ENCODE measurements at regions not wholly inside any gene's neighbourhood (a gene's known extent, or its start where the extent isn't known, plus 50 kb on each side); places are given as distances from the start of the nearest gene placed in this dataset.
"Not testable (repeated sequence)": the region's sequence is repeated elsewhere in the genome, so short reads cannot be mapped to it uniquely, and the experiment has no call there.

DNA sequence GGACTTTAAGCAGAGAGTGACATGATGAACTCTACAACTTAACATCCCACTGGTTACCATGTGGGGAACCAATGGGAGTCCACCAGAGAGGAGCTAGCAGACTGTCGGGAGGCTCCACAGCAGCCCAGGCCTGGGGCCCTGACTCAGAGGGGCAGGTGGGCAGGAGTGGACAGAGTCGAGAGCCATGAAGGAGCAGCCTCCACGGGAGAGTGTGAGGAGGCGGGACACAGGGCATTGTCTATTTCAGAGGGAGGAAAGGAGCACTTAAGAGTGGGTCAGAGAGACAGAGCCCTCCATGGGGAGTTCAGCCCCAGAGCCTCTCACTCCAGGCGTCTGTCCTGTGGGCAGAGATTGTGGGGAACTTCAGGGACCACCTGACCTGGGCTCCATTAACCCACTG is 118.7 kb downstream of the CYP26B1 start:
- no peak for DNase-seq

DNA sequence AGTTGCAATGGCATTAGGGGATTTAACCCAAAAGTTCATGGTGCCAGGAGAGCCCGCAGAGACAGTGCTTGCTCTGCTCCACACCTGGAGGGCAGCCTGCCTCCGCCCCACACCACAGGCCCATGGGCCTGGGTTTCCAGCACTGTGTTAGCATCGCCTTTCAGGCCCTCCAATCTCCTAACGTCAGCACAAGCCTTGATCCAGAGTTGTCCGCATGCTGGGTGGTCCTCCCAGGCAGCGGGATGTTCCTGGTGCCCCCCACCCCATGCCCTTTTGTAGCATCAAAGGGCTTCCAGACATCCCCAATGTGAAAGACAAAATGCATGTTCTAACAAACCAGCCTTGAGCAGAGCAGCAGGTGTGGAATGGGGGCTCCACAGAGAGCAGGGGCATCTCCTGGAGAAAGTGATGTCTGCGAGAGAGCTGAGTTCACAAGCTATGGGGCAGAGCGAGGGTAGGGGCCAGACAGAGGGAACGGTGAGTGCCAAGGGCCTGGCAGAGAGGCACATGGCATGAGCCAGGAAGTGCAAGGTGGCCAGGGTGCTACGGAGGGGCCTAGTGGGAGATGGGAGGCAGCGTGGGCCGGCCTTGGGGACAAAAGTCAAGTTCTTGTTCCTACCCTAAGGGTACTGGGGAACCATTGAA is 119.2 kb downstream of the CYP26B1 start:
- no peak for DNase-seq

DNA sequence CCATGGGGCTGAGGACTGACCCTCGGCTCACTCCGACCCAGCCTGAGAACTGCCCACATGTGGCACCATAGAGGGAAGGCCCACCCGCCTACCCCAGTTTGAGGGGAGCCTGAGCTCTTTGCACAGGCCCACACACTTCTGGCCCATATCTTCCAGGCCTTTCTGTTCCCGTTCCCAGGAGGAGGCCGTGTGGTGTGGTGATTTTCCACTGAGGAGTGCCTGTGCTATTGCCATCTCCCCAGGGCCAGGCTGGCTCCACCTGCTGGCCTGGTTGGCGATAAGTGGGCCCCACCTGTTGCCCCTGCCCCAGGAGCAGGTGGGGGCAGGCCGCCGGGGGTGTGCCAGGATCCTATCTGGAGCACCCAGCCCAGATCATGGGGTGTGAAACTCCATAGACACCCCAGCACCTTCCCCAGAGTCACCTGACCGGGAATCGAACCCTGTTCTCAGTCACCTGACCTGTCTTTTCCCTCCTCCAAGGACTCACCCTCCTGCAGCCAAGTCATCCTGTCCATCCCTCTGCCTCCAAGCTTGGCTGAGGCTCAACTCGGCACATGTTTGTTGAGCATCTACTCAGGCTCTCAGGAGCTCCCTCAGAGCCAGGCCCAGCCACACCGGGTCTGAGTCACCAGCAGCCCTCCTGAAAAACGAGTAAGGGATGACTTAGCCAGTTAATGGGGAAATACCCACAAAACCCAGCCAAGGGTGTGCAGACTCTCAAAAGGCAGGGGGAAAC is 120.1 kb downstream of the CYP26B1 start:
- DNase-seq = no peak

DNA sequence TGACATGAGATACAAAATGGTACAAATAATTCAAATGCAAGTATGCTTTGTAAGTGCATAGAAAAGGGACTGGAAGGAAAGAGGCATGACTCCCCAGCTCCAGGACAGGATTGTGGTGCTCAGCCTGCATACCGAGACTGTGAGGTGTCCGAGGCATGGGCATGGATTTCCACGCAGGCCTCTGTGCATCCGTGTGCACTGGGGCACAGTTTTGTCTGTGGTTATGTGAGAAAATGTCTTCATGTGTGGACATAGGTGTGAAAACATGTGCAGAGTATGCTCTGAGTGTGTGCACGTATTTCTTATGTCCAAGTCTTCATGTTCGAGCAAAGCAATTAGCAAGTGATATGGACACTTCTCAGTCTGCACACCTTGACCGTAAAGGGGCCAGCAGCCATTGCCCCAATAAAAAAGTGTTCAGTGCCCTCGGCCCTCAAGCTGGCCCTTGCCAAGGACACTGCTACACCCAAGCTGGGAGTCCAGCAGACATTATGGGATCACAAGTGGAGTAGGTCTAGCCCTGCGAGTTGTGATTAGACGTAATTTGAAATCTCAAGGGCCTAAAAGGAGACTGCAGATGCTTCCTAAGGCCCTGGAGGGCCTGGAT is 120.7 kb downstream of the CYP26B1 start:
- no peak for DNase-seq

DNA sequence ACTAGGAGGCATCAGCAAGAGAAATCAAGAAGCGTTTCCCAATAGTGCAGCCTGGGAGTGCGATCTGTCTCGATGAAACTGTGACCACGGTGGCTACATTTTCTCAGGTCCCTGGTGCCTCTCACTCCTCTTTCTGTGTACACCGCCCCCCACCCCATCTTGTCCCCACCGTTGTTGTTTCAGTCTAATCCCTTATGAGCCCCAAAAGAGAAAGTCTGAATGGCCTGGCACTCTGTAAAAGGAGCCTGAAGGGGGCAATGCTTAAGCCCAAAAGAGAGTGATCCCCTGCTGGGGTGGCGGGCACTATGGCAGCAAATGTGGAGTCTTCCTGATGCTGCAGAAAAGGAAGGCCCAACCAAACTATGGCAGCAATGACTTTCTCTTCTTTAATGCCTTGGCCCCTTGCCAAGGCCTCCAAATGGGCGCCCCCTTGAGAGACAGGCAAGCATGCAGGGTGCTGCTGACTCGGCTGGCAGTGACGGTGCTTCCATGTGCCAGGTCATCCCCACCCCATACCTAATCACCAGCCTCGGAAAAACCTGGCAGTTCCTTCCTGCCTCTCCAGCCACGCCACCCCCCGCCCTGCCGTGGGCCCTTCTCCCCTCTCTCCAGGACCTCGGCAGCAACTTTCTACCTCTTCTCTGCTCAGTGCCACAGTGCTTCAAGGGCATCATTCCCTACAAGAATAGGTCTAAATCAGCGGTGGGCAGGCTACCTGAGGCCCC is 123.0 kb downstream of the CYP26B1 start:
- DNase-seq = no peak

DNA sequence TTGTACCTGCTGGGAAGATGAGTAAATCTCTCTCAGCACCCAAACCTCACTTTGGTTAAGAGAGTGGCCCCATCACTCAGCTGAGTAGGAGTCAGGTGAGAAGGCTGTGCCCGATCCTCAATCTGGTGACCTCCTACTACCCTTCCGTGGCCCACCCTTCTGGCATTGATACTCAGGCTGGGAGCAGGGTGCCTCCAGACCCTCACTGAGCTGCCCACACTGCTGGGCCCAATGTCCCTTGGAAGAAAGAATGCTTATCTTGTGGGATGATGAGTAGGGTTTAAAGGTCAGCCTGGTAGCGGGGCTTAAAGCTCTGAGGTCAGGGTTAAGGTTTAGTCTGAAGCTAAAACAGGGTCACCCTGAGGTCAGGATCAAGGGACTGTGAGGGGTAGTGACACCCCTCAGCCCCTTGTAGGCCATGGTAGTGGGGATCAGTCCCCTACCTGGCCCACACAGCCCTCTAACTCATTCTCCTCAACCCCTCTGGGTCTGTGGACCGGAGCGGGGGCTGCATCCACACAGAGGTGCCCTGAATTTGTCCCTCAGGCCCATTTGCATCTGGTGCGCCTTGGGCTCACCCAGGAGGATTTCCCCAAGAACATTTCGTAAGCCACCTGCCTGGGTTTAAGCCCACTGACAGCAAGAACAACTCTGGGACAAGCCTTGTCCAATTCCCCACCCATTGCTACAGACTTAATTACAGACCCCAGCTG is 123.8 kb downstream of the CYP26B1 start:
- no peak for DNase-seq

DNA sequence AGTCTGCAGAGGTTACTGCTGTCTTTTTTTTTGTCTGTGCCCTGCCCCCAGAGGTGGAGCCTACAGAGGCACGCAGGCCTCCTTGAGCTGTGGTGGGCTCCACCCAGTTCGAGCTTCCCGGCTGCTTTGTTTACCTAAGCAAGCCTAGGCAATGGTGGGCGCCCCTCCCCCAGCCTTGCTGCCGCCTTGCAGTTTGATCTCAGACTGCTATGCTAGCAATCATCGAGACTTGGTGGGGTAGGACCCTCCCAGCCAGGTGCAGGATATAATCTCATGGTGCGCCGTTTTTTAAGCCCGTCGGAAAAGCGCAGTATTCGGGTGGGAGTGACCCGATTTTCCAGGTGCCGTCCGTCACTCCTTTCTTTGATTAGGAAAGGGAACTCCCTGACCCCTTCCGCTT is 126.3 kb downstream of the CYP26B1 start:
- DNase-seq = not testable (repeated sequence)

DNA sequence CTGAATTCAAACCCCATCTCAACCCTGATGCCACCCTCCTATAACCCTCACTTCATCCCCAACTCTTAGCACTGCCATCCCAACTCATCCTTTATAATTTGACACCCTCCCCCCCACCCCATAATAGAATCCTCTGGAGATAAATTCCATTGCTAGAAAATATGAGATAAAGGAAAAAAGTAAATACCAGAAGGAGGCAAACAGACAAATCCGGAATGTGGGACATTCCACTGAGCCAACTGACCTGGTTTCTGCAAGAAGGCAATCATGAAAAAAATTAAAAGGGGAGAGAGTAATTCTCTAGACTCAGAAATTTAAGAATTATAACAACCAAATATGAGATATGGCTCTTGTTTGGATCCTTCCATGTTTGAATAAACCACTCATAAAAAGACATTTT is 132.4 kb downstream of the CYP26B1 start:
- no peak for DNase-seq

DNA sequence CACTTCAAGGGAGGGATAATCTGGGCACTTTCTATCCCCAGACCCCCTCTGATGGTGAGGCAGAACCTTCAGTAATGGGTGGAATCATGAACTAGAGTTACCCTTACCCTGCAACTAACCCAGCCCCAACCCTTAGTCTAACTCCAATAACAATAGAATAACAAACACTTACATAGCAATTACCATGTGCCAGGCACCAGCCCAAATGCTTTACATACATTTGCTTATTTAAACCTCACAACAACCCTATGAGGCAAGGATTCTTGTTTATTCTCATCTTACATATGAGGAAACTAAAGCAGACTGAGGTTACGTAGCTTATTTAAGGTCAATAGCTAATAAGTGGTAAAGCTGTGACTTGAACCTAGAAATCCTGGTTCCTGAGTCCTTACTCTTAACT is 132.8 kb downstream of the CYP26B1 start:
- no peak for DNase-seq

DNA sequence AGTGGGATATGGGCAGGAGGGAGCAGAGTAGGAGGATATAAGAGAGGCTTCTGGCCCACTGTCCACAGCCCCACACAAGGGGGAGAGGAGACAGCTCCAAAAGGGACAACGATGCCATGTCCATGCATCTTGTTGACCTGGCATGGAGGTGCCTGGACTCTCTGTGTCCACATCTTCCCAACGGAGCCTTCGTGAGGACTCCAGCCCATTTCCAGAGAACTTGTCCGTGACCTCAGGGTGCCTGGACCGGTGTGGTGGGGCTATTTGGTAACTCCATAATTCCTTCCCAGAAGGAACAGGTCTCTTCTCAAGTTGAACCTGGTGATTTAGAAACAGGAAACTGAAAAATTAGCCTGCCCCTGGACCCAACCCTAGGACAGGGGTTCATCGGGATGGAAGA is 133.9 kb downstream of the CYP26B1 start:
- no peak for DNase-seq

DNA sequence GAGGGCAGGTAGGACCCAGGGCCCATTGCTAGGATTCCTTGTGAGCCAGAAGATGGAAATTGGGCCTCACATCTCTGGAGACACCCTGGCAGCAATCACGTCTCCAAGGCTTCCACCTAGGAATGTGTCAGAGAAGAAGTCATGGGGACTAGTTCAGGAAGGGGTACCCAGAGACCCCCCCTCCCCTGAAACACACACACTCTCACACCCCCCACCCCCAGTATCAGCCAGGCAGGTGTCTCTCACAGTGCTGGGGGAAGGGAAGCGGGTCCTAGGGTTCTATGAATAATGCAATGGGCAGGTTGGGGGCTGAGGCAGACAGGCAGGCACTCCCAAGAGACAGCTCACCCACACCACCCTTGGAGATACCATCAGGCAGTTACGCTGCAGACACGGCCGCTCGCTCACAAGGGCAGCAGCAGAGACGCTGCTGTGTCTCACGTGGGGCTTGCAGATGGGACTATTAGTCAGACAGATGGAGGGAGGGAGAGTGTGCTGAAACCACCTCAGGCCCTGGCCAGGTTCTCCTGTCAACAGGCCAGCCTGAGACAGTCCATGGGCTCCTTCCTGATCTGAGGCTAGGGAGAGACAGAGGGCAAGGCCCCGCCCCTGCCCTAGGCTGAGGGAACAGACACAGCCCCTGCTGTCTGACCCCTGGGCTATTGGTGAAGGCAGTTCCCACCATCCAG is 134.6 kb downstream of the CYP26B1 start:
- no peak for DNase-seq

DNA sequence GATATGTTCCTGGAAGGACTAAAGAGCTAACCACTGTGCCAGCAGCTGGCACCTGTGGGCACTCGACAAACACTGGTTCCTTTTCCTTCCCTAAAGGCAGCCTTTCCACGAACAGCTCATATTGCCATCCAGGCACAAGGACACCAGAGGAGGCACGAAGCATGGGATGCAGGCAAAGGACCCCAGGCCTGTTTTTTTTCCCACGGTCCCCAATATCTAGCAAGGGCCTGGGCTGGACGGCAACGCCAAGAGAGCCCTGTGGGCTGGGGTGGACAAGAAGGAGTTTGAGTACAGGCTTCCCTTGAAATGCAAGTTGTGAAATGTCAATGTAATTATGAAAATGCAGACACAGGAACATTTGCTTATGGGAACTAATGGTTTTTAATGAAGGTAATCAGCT is 135.9 kb downstream of the CYP26B1 start:
- DNase-seq = no peak

DNA sequence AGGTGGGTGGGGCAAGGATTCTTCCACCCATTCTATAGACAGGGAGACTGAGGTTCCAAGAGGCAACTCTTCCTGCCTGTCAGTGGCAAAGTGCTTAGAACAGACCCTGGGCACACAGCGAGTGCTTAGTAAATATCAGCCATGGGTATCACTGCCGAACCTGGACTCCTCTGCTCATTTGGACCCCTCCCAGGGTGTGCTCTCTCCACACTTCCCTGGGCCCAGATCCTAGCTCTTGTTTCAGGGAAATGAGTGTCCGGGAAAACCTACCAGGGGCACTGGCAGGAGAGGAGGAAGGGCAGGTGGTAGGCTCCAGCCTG is 136.3 kb downstream of the CYP26B1 start:
- DNase-seq = no peak

DNA sequence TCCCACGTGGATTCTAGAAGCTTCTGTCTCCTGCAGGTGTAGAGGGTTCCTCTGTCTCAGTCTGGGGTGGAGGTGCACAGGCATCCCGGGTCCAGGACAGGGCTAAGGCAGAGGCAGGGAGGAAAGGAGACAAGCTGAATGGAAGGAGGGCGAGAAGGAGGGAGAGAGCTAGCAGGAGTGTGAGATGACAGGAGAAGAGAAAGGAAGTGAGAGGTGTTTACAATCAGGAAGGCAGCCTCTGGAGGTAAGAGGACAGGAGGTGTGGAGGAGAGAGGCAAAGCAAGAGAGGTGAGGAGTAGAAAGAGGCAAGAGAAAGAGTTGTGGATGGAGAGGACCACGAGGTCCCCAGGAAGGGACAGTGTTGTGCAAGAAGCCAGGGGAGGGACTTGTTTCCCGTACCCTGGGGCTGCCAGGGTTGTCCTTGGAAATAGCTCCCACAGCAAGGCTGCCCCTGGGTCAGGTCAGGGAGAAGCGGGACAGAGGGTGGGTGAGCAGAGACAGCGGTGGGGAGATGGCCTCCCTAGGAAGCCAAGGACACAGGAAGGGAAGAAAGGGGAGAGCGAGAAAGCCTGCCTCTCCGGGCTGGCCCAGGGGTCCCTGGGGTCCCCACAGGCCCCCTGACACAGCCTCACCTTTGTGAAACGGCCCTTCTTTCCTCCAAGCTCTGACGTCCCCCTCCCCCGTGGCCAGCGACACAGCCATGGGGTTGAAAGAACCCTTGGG is 136.9 kb downstream of the CYP26B1 start:
- DNase-seq = no peak

DNA sequence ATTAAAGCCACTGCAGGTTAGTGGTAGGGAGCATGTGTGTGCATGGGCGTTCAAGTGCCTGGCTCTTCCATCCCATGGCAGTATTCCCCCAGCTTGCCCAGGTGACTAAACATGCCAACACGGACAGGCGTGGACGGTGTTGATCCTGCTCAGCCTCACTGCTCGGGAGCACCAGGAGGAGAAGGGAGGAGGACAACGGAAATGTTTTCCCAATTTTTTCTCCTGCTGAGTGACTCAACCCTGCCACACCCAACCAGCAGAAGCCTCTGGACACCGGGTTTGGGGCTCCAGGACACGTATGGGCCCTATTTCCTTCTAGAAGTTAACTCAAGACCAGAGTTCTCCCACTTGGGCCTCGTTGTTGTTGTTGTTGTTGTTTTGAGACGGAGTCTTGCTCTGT is 139.1 kb downstream of the CYP26B1 start:
- DNase-seq = no peak

DNA sequence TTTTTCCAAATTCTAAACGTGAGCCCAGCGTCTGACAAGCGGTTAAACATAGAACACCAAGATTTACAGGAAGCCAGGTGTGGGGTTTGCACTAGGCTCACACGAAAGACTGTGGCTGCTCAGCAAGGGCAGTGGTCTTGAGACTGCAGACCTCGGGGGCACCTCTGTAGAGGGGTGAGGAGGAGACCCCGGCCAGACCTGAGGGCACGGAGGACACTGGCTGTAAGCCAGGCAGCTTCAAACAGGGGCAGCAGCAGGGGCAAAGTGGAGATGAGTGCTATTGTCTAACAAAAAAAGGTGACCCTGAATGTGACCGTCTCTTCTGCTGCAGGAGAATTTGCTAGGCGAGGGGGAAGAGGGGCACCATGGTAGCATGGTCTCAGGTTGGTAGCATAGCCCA is 140.3 kb downstream of the CYP26B1 start:
- no peak for DNase-seq

DNA sequence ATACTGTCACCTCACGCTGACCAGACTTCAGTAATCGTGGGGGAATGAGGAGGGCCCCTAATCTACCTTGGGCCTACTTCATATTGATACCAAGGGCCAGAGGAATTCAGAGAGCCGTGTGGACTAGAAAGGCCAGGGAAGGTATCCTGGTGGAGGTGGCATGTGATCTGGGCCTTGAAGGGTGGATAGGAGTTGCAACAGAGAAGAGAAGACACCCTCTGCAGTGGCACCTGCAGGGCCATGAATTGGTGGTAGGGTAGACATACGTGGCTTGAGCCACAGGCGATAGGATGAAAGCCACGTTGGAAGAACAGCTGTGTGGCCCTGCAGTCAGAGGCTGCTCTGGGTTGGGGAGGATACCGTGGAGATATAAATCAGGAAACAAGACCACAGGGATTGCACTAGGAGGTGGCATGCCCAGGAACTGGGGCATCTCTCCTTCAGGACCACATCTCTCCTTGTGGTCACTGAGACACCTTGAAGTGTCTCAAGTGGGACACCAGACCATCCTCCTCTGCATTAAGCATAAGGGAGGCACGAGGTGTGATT is 141.4 kb downstream of the CYP26B1 start:
- no peak for DNase-seq

DNA sequence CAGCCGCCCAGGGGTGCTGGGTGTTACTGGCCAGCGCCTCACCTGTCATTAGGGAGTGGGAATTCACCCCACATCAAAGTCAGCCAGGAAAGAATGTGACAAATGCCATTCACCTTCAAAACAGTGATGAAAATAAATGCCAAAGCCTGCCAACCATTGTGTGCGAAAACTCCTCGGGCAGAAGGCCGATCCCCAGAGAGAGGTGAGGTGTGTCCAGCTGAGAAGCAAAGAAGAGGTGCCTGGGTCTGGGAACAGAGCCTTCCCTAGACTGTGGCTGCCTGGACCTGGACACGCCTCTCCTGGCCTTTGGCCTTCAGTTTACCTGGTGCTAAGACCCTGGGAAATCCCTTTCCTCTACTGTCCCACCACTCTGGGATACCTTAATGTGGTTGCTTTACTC is 142.7 kb downstream of the CYP26B1 start:
- no peak for DNase-seq

DNA sequence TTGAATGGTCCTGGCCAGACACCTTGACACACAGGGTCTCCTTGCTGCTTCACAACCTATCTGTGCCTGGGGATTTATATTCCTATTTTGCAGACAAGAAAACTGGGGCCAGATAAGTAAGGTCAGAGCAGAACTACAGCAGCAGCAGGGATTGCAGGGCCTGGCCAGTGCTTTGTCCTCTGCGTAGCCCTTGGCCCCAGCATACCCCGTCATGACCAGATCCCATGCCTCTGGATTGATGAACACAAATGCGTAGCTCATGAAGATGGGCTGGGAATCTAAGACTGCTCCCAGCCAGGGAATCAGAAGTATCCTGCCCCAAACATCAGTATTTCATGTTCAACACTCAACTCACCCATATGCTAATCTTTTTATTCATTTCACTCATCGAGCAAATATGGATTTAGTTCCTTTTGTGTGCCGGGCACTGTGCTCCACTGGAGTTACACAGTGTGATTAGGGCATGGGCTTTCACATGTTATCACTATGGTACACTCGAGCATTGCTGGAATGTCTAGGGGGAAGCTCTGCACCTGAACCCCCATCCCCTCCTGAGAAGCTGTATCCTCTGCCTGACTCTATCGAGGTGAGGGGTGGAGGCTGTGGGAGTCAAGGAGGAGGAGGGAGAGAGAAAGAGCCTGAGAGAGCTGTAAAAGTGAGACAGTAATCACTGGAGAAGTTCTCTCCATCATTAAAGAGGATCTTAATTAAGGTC is 143.3 kb downstream of the CYP26B1 start:
- no peak for DNase-seq

DNA sequence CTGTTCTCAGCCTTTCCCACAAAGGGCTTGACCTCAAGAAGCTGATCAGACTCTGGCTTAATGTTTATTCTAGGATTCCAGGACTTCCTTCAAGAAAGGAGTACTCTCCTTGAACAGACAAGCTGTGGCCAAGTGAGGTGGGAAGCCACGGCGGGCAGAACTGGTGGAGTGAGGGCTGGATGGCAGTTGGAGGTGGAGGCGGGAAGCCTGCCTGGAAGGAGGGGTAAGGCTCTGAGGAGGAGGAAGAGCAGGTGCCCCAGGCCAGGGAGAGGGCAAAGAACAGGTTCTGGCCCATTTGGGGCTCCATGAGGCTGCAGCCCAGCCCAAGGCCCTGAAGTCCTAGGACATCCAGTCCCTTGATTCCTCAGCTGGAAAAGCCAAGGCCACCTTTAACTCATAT is 143.9 kb downstream of the CYP26B1 start:
- no peak for DNase-seq

DNA sequence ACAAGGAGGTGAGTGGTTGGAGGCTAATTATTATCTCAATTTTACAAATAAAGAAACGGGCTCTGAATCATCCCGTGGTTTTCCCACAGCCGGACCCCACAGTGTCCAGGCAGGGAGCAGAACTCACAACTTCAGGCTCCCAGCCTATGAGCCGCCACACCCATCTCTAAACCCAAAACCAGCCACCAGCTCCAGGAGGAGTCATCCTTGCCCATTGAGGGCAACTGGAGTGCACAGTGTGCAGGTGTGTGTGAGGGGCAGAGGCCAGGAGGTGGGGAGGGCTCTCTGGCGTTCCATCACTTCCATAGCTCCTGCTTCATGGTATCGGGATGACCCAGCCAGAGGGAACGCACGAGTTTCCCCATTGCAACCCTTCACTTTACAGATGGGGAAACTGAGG is 144.5 kb downstream of the CYP26B1 start:
- DNase-seq = no peak

Measured in COR-L47 (cell line).